Fibroblast of villous mesenchyme (primary cell): ENCODE measurements at regions not wholly inside any gene's neighbourhood (a gene's known extent, or its start where the extent isn't known, plus 50 kb on each side); places are given as distances from the start of the nearest gene placed in this dataset.
"Not testable (repeated sequence)": the region's sequence is repeated elsewhere in the genome, so short reads cannot be mapped to it uniquely, and the experiment has no call there.

Experiments used
- DNase-seq: peaks from one replicate; pipeline ENCODE4 v3.0.0-alpha.2; 2010; ENCODE audit warnings: low read depth
- H3K4me3 ChIP-seq: 2 replicates; pipeline ENCODE4 v1.5.1; 2011; ENCODE audit warnings: low read depth, mild to moderate bottlenecking, low read length
- CTCF ChIP-seq: IDR thresholded peaks from 2 replicates; pipeline ENCODE4 v1.5.1; 2012; ENCODE audit warnings: low read depth, mild to moderate bottlenecking, low read length; ENCODE audit not compliant: insufficient read depth

- H3K4me3 ChIP-seq: no peak overlapping the region
- no peak for DNase-seq
- no peak for TF ChIP-seq CTCF
These were observed 149.9 kb upstream of the SCN7A start for GRCh38 chr2:166643980-166644379.

- not testable (repeated sequence) for DNase-seq, H3K4me3 ChIP-seq
These were observed 147.5 kb upstream of the SCN7A start for GRCh38 chr2:166641516-166641915.

- H3K4me3 ChIP-seq: no peak overlapping the region
- TF ChIP-seq CTCF: no peak
- DNase-seq: no peak
These were observed 143.0 kb upstream of the SCN7A start for GRCh38 chr2:166637051-166637450.

- no peak overlapping the region for H3K4me3 ChIP-seq
- no peak for DNase-seq
- TF ChIP-seq CTCF: no peak
These were observed 140.7 kb upstream of the SCN7A start for GRCh38 chr2:166634706-166635105.

GRCh38 chr2:166632616-166633015 lies 138.6 kb upstream of the SCN7A start:
- no peak for TF ChIP-seq CTCF
- peak; percentile 58 for DNase-seq

GRCh38 chr2:166628478-166629136 lies 134.6 kb upstream of the SCN7A start:
- TF ChIP-seq CTCF: no peak
- no peak for DNase-seq
- no peak overlapping the region for H3K4me3 ChIP-seq

More at GRCh38 chr2:166632616-166633015, 138.6 kb upstream of the SCN7A start:
- H3K4me3 ChIP-seq: no peak overlapping the region

- DNase-seq: no peak
- no peak for TF ChIP-seq CTCF
- no peak overlapping the region for H3K4me3 ChIP-seq
These were observed 133.8 kb upstream of the SCN7A start for GRCh38 chr2:166627893-166628292.
